Cardiac muscle cell (in vitro differentiated cells and primary cell): ENCODE measurements at regions not wholly inside any gene's neighbourhood (a gene's known extent, or its start where the extent isn't known, plus 50 kb on each side); places are given as distances from the start of the nearest gene placed in this dataset.
A peak's percentile ranks its signal among the peaks of the same experiment; 100 is the strongest.

Experiments used
- DNase-seq, 2 donors: peaks; one replicate each; pipeline versions ENCODE4 v3.0.0 to v3.0.0-alpha.2; 2010 to 2017; ENCODE audit warnings: low read depth in 1 of 2, low spot score in 1 of 2
- H3K27ac ChIP-seq: fragments of 200-600 bp; sonication (generic); 2 replicates; pipeline ENCODE4 v1.5.1; 2016
- H3K27me3 ChIP-seq: fragments of 200-600 bp; sonication (generic); 2 replicates; pipeline ENCODE4 v1.6.0; 2016; ENCODE audit warnings: control low read depth
- H3K36me3 ChIP-seq: fragments of 200-600 bp; sonication (generic); 2 replicates; pipeline ENCODE4 v1.5.1; 2016; ENCODE audit warnings: control low read depth
- H3K4me1 ChIP-seq: fragments of 200-600 bp; sonication (generic); 2 replicates; pipeline ENCODE4 v1.8.1; 2017; ENCODE audit warnings: low read depth, mild to moderate bottlenecking, mixed run types
- H3K4me3 ChIP-seq: fragments of 200-600 bp; sonication (generic); 2 replicates; pipeline ENCODE4 v1.5.1; 2016; ENCODE audit warnings: mild to moderate bottlenecking
- H3K9me3 ChIP-seq: fragments of 200-600 bp; sonication (generic); 2 replicates; pipeline ENCODE4 v1.5.1; 2017; ENCODE audit warnings: low read depth, mild to moderate bottlenecking, control low read depth
- CTCF ChIP-seq: IDR thresholded peaks from 2 replicates; pipeline ENCODE4 v1.5.1; 2012; ENCODE audit warnings: low read depth, mild to moderate bottlenecking, low read length

- peak; percentile 47 for TF ChIP-seq CTCF
- DNase-seq, result peak; percentile 58 to 61
- Histone ChIP-seq H3K36me3 (no peaks in the 10 kb centered on the region), H3K27ac (no peak overlapping the region), H3K4me1 (peaks cover 4% of the 10 kb centered on the region), H3K4me3 (no peak overlapping the region), H3K9me3 (no peaks in the 10 kb centered on the region), H3K27me3 (no peaks in the 10 kb centered on the region)
Measured at GRCh38 chr4:52234561-52235440, 183.7 kb downstream of the SPATA18 start.

GRCh38 chr4:52235552-52236201 is 184.6 kb downstream of the SPATA18 start:
- DNase-seq, result no peak
- no peaks in the 10 kb centered on the region for H3K9me3 ChIP-seq
- TF ChIP-seq CTCF, result no peak
- H3K4me1 ChIP-seq, result peaks cover 4% of the 10 kb centered on the region
- H3K27ac ChIP-seq, result no peak overlapping the region
- no peak overlapping the region for H3K4me3 ChIP-seq
- H3K27me3 ChIP-seq, result no peaks in the 10 kb centered on the region
- no peaks in the 10 kb centered on the region for H3K36me3 ChIP-seq

- TF ChIP-seq CTCF, result no peak
- H3K27ac ChIP-seq, result no peak overlapping the region
- no peak overlapping the region for H3K4me3 ChIP-seq
- H3K9me3 ChIP-seq, result no peaks in the 10 kb centered on the region
- H3K27me3 ChIP-seq, result no peaks in the 10 kb centered on the region
- no peaks in the 10 kb centered on the region for H3K4me1 ChIP-seq
- DNase-seq, result no peak
- H3K36me3 ChIP-seq, result no peaks in the 10 kb centered on the region
Measured at GRCh38 chr4:52241916-52242315, 190.8 kb downstream of the SPATA18 start.

- DNase-seq, result no peak
- no peak for TF ChIP-seq CTCF
- no peaks in the 10 kb centered on the region for H3K36me3 ChIP-seq
- no peak overlapping the region for H3K27ac ChIP-seq
- H3K4me3 ChIP-seq, result no peak overlapping the region
- H3K27me3 ChIP-seq, result no peaks in the 10 kb centered on the region
- no peaks in the 10 kb centered on the region for H3K4me1 ChIP-seq
- H3K9me3 ChIP-seq, result no peaks in the 10 kb centered on the region
Measured at GRCh38 chr4:52243367-52243766, 192.3 kb downstream of the SPATA18 start.

- Histone ChIP-seq H3K4me1 (no peaks in the 10 kb centered on the region), H3K27ac (no peak overlapping the region), H3K9me3 (no peaks in the 10 kb centered on the region), H3K4me3 (no peak overlapping the region), H3K36me3 (no peaks in the 10 kb centered on the region), H3K27me3 (no peaks in the 10 kb centered on the region)
- no peak for DNase-seq
- no peak for TF ChIP-seq CTCF
Measured at GRCh38 chr4:52244103-52244775, 193.1 kb downstream of the SPATA18 start.
